ENCODE measurements at regions not wholly inside any gene's neighbourhood (a gene's known extent, or its start where the extent isn't known, plus 50 kb on each side); places are given as distances from the start of the nearest gene placed in this dataset.

DNA sequence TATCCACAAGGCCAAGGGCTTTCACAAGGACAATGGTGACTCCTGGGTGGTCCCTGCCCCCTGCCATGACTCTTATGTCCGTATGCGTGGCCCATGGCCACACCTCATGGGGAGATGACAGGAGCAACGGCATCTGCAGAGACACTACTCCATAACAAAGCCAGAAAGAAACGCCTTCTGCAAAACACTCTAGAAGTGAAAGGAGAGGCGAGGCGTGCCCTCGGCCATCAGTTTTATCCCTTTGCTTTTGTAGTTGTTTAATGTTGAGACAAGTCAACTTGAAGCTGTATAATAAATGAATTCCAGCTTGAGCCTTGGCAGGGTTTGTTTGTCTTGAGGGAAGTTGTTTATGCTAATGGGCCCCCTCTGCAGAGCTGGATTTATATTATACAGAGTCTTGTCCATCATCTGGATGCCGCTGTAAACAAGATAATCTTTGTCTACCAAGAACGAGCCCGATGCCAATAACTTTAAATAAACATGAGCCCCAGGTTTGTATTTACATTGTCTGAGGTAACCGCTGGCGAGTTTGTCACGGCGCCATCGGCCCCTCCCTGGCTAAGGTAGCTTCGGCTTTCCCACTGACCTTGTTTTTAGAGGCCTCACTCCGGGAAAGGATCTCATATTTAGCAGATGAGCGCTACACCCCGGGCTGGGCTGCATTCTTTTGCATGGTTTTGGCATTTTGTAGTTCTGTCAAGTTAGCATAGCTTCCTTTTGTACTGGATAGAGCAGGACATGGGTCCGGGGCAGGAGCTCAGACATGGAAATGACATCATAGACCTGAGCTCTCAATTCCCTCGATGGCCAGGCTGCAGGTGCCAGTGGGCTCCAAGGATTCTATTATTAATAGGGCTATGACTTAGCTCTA lies 165.3 kb downstream of the ERCC6L2 start:
- Histone ChIP-seq H4K20me1 (replicated peaks; ENCODE audit: insufficient read depth) (no peaks in the 10 kb centered on the region), H3K4me2 (peak overlapping the region; percentile 24; the same call in 1 of the 2 replicates), H3F3A (replicated peaks; ENCODE audit: low read depth) (no peaks in the 10 kb centered on the region), H3K9me2 (ENCODE audit: insufficient read depth) (no peaks in the 10 kb centered on the region), H3K36me3 (ENCODE audit: insufficient read depth) (no peaks in the 10 kb centered on the region), H3K4me1 (ENCODE audit: insufficient read depth) (peaks cover 5% of the 10 kb centered on the region; the same call in 1 of the 2 replicates), H3K4me3 (no peak overlapping the region), H3K27me3 (ENCODE audit: insufficient read depth) (peaks cover 17% of the 10 kb centered on the region; the same call in 1 of the 2 replicates), H3K79me2 (replicated peaks; ENCODE audit: insufficient read depth) (no peaks in the 10 kb centered on the region), H2AFZ (no peak overlapping the region), H3K27ac (ENCODE audit: low read depth) (no peak overlapping the region)
- H3K36me3 Mint-ChIP-seq (ENCODE audit: low read depth) = peaks cover 21% of the 10 kb centered on the region
- H3K27me3 Mint-ChIP-seq (ENCODE audit: insufficient read depth, low read depth, poor library complexity) = peaks cover 14% of the 10 kb centered on the region
- peaks cover 15% of the 10 kb centered on the region for H3K4me1 Mint-ChIP-seq
- peak; percentile 91 for ATAC-seq
- peaks cover 34% of the 10 kb centered on the region for H3K9me3 Mint-ChIP-seq
- DNase-seq (ENCODE audit: low spot score) = peak; percentile 62
- TF ChIP-seq EZH2phosphoT487 (IDR thresholded peaks at IDR 0.05; ENCODE audit: unreplicated experiment) (no peak), EZH2 (IDR thresholded peaks at IDR 0.05; ENCODE audit: low read depth, unreplicated experiment) (no peak), NANOG (IDR thresholded peaks at IDR 0.05; ENCODE audit: borderline replicate concordance) (no peak), STAT1 (IDR thresholded peaks at IDR 0.05; ENCODE audit: unreplicated experiment) (no peak), CREB1 (CRISPR knock-in tag; IDR thresholded peaks at IDR 0.05; ENCODE audit: low read depth) (no peak), ZNF331 (CRISPR knock-in tag; IDR thresholded peaks at IDR 0.05; ENCODE audit: low read depth) (no peak), JUNB (IDR thresholded peaks at IDR 0.05; ENCODE audit: unreplicated experiment) (no peak), POLR2AphosphoS5 (IDR thresholded peaks at IDR 0.05; ENCODE audit: low read depth) (no peak)
- TF ChIP-seq, protein P1, sequence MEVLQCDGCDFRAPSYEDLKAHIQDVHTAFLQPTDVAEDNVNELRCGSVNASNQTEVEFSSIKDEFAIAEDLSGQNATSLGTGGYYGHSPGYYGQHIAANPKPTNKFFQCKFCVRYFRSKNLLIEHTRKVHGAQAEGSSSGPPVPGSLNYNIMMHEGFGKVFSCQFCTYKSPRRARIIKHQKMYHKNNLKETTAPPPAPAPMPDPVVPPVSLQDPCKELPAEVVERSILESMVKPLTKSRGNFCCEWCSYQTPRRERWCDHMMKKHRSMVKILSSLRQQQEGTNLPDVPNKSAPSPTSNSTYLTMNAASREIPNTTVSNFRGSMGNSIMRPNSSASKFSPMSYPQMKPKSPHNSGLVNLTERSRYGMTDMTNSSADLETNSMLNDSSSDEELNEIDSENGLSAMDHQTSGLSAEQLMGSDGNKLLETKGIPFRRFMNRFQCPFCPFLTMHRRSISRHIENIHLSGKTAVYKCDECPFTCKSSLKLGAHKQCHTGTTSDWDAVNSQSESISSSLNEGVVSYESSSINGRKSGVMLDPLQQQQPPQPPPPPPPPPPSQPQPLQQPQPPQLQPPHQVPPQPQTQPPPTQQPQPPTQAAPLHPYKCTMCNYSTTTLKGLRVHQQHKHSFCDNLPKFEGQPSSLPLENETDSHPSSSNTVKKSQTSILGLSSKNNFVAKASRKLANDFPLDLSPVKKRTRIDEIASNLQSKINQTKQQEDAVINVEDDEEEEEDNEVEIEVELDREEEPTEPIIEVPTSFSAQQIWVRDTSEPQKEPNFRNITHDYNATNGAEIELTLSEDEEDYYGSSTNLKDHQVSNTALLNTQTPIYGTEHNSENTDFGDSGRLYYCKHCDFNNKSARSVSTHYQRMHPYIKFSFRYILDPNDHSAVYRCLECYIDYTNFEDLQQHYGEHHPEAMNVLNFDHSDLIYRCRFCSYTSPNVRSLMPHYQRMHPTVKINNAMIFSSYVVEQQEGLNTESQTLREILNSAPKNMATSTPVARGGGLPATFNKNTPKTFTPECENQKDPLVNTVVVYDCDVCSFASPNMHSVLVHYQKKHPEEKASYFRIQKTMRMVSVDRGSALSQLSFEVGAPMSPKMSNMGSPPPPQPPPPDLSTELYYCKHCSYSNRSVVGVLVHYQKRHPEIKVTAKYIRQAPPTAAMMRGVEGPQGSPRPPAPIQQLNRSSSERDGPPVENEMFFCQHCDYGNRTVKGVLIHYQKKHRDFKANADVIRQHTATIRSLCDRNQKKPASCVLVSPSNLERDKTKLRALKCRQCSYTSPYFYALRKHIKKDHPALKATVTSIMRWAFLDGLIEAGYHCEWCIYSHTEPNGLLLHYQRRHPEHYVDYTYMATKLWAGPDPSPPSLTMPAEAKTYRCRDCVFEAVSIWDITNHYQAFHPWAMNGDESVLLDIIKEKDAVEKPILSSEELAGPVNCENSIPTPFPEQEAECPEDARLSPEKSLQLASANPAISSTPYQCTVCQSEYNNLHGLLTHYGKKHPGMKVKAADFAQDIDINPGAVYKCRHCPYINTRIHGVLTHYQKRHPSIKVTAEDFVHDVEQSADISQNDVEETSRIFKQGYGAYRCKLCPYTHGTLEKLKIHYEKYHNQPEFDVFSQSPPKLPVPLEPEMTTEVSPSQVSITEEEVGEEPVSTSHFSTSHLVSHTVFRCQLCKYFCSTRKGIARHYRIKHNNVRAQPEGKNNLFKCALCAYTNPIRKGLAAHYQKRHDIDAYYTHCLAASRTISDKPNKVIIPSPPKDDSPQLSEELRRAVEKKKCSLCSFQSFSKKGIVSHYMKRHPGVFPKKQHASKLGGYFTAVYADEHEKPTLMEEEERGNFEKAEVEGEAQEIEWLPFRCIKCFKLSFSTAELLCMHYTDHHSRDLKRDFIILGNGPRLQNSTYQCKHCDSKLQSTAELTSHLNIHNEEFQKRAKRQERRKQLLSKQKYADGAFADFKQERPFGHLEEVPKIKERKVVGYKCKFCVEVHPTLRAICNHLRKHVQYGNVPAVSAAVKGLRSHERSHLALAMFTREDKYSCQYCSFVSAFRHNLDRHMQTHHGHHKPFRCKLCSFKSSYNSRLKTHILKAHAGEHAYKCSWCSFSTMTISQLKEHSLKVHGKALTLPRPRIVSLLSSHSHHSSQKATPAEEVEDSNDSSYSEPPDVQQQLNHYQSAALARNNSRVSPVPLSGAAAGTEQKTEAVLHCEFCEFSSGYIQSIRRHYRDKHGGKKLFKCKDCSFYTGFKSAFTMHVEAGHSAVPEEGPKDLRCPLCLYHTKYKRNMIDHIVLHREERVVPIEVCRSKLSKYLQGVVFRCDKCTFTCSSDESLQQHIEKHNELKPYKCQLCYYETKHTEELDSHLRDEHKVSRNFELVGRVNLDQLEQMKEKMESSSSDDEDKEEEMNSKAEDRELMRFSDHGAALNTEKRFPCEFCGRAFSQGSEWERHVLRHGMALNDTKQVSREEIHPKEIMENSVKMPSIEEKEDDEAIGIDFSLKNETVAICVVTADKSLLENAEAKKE (CRISPR knock-in tag; IDR thresholded peaks at IDR 0.05) = no peak
- H3K4me3 Mint-ChIP-seq = no peak overlapping the region
- no peak overlapping the region for H3K27ac Mint-ChIP-seq
